Neural progenitor cell (in vitro differentiated cells): ENCODE measurements at regions not wholly inside any gene's neighbourhood (a gene's known extent, or its start where the extent isn't known, plus 50 kb on each side); places are given as distances from the start of the nearest gene placed in this dataset.

Experiments
- EZH2 ChIP-seq: fragments of 200-600 bp; sonication (generic); IDR thresholded peaks from 2 replicates; pipeline ENCODE4 v1.6.1; 2017; ENCODE audit warnings: antibody characterized with exemption, mild to moderate bottlenecking, moderate library complexity
- EZH2phosphoT487 ChIP-seq: fragments of 200-600 bp; sonication (generic); IDR thresholded peaks from 2 replicates; pipeline ENCODE4 v1.6.1; 2017; ENCODE audit warnings: antibody characterized with exemption
- TF ChIP-seq, protein P1 (sequence below): fragments of 200-600 bp; sonication (generic); IDR thresholded peaks from 2 replicates; pipeline ENCODE4 v1.5.1; 2017; ENCODE audit warnings: antibody characterized with exemption, mild to moderate bottlenecking

DNA sequence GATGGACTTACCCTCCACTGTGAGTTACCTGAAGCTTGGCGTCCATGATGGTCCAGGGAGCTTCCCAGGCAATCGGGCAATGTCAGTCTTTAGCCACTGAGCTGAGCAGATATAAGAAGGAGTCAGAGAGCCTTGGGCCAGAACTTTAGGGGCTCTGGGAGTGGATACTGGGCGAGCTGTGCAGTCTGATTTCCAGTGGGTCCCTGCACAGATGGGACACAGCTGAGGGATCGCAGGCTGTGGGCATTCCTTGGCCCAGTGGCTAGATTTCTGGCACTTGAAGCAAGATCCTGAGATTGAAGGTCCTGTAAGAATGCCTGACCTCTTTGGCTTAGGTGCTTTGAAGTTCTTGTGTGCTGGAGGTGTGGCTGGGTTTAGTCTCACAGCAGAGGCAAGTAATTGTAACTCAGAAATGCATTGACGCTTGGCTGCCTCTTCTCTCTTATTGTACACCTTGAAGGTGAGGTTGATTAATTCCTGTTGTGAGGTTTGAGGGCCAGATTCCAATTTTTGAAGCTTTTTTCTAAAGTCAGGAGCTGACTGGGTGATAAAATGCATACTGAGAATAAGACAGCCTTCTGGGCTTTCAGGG is 2283.8 kb downstream of the TP53TG3F start:
- TF ChIP-seq, protein P1, sequence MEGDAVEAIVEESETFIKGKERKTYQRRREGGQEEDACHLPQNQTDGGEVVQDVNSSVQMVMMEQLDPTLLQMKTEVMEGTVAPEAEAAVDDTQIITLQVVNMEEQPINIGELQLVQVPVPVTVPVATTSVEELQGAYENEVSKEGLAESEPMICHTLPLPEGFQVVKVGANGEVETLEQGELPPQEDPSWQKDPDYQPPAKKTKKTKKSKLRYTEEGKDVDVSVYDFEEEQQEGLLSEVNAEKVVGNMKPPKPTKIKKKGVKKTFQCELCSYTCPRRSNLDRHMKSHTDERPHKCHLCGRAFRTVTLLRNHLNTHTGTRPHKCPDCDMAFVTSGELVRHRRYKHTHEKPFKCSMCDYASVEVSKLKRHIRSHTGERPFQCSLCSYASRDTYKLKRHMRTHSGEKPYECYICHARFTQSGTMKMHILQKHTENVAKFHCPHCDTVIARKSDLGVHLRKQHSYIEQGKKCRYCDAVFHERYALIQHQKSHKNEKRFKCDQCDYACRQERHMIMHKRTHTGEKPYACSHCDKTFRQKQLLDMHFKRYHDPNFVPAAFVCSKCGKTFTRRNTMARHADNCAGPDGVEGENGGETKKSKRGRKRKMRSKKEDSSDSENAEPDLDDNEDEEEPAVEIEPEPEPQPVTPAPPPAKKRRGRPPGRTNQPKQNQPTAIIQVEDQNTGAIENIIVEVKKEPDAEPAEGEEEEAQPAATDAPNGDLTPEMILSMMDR, result no peak
- TF ChIP-seq EZH2 (no peak), EZH2phosphoT487 (no peak)
